ENCODE measurements at regions not wholly inside any gene's neighbourhood (a gene's known extent, or its start where the extent isn't known, plus 50 kb on each side); places are given as distances from the start of the nearest gene placed in this dataset.

GRCh38 chr20:10769700-10770099 lies 95.9 kb upstream of the JAG1 start:
- TF ChIP-seq CTCF (conservative IDR thresholded peaks at IDR 0.05; ENCODE audit: control insufficient read depth, insufficient read depth, low read depth, low read length) = no peak
- no peak for DNase-seq (ENCODE audit: low read depth)

GRCh38 chr20:10770753-10771152 lies 97.0 kb upstream of the JAG1 start:
- H3K4me3 ChIP-seq (ENCODE audit: control insufficient read depth, low read depth, low read length) = no peak overlapping the region
- no peak for TF ChIP-seq CTCF (conservative IDR thresholded peaks at IDR 0.05; ENCODE audit: control insufficient read depth, insufficient read depth, low read depth, low read length)
- no peak for DNase-seq (ENCODE audit: low read depth)

More at GRCh38 chr20:10769700-10770099, 95.9 kb upstream of the JAG1 start:
- no peak overlapping the region for H3K4me3 ChIP-seq (ENCODE audit: control insufficient read depth, low read depth, low read length)

- no peak overlapping the region for H3K4me3 ChIP-seq (ENCODE audit: control insufficient read depth, low read depth, low read length)
- no peak for DNase-seq (ENCODE audit: low read depth)
- no peak for TF ChIP-seq CTCF (conservative IDR thresholded peaks at IDR 0.05; ENCODE audit: control insufficient read depth, insufficient read depth, low read depth, low read length)
Measured at GRCh38 chr20:10771435-10772140, 97.8 kb upstream of the JAG1 start.

- TF ChIP-seq CTCF (conservative IDR thresholded peaks at IDR 0.05; ENCODE audit: control insufficient read depth, insufficient read depth, low read depth, low read length) = no peak
- no peak for DNase-seq (ENCODE audit: low read depth)
Measured at GRCh38 chr20:10774357-10774943, 100.7 kb upstream of the JAG1 start.

GRCh38 chr20:10777710-10778109 lies 103.9 kb upstream of the JAG1 start:
- DNase-seq (ENCODE audit: low read depth) = no peak
- H3K4me3 ChIP-seq (ENCODE audit: control insufficient read depth, low read depth, low read length) = no peak overlapping the region

More at GRCh38 chr20:10774357-10774943, 100.7 kb upstream of the JAG1 start:
- no peak overlapping the region for H3K4me3 ChIP-seq (ENCODE audit: control insufficient read depth, low read depth, low read length)

GRCh38 chr20:10779911-10780310 lies 106.1 kb upstream of the JAG1 start:
- no peak for DNase-seq (ENCODE audit: low read depth)
- H3K4me3 ChIP-seq (ENCODE audit: control insufficient read depth, low read depth, low read length) = no peak overlapping the region
- no peak for TF ChIP-seq CTCF (conservative IDR thresholded peaks at IDR 0.05; ENCODE audit: control insufficient read depth, insufficient read depth, low read depth, low read length)

More at GRCh38 chr20:10777710-10778109, 103.9 kb upstream of the JAG1 start:
- TF ChIP-seq CTCF (conservative IDR thresholded peaks at IDR 0.05; ENCODE audit: control insufficient read depth, insufficient read depth, low read depth, low read length) = no peak

Measured in fibroblast of mammary gland (primary cell).